Left colon (tissue), 2 donors: ENCODE measurements at regions not wholly inside any gene's neighbourhood (a gene's known extent, or its start where the extent isn't known, plus 50 kb on each side); places are given as distances from the start of the nearest gene placed in this dataset.
A peak's percentile ranks its signal among the peaks of the same experiment; 100 is the strongest.

Source experiments
- ATAC-seq: fragments of 200-7000 bp; cut with Tn5 transposase; one replicate; pipeline ENCODE4 v1.9.1; 2020; ENCODE audit warnings: mild to moderate bottlenecking, moderate library complexity
- DNase-seq, 2 donors: peaks; one replicate each; pipeline ENCODE4 v3.0.0-alpha.2; 2020
- intact Hi-C, 2 donors: fragments of 100-400 bp; cut with DNase I in 1 of 2; cut with micrococcal nuclease in 1 of 2; formaldehyde crosslinking; loops; one replicate each; pipeline versions ENCODE4 v1.11.2 to v1.14.0; 2022; cut with DNase I, micrococcal nuclease
- donor health status: DM: no; HTN: no; CAD: no.
- donor health status: DM: yes; HTN: yes; CAD: no.

DNA sequence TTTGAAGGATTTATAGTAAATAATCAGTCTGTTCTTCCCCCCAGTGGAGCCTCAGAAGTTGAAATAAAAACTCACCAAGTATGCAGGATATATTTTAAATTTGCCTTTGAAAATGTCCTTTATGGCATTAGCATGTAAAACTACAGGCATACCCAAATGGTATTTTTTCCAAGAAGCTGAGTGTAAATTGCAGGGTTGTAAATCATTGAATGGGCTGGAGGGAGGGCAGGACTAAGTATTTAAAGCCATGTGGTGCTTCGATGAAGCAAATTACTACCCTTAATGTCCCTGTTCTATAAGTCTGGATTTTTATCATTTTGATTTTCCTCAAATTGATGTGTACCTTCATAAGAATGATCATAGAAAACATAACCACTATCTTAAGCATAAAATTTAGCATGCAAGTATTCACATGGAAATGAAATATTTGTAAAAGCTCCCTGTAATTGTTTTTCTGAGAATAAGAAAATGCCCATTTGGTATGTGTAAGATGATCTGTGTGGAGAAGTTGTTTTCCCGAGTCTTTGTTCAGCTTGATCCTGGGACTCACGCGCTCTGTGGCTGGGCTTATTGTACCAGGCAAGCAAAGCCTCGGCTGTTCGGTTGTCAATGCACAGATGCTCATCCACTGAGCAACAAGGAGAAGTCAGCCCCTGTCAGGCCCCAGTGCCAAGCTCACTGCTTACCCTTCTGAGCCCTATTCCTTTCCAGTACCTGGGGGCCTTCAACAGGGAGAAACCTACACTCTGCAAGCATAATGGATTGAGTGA is 66.7 kb downstream of the CD164 start:
- intact Hi-C loops, result no loop called here
- no peak for DNase-seq
- ATAC-seq, result no peak

DNA sequence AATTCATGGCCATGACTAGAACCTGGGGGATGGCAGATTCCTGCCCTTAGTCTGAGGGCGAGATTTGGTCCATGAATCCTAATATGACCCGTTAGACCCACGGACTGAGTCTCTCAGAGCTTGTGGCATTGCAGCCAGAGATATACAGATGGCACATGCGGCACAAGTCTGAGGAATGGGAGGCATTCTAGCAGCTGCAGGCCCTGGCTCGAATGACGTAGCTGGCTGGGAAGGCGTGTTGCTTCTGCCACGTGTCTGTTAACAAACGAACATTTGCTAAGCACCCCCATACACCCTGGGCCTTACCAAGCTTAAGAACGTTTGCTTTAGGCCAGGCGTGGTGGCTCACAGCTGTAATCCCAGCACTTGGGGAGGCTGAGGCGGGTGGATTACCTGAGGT is 68.0 kb downstream of the CD164 start:
- ATAC-seq (no peak), DNase-seq (no peak)
- intact Hi-C loops, result no loop called here

GRCh38 chr6:109313139-109313538 is 69.1 kb downstream of the CD164 start:
- intact Hi-C loops, result no loop called here
- DNase-seq (no peak), ATAC-seq (no peak)

DNA sequence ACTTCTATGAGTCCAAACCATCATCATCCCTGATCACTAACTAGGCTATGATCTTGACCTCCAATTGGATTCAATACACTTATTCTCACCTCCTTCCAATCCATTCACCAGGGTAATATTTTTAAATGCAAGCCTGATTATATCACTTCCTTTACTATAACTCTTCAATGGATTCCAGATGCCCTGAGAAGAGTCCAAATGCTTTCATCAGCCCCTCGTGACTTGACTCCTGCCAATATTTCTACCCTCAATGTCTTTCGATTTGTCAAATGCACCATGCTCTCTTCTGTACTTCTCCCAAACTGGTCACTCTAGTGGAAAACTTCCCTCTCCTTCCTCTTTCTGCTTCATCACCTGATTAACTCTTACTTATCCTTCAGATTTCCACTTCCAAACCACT is 70.8 kb downstream of the CD164 start:
- no peak for DNase-seq
- ATAC-seq, result no peak
- intact Hi-C loops, result no loop called here

GRCh38 chr6:109309917-109310316 is 72.3 kb downstream of the CD164 start:
- DNase-seq, result no peak
- ATAC-seq, result no peak
- intact Hi-C loops, result no loop called here

- ATAC-seq (peak; percentile 92), DNase-seq (peak; percentile 53 to 88)
- intact Hi-C loops, result no loop called here
These were observed 74.2 kb downstream of the CD164 start for GRCh38 chr6:109308018-109308492.

- DNase-seq (no peak), ATAC-seq (no peak)
- intact Hi-C loops, result no loop called here
These were observed 75.5 kb downstream of the CD164 start for GRCh38 chr6:109306733-109307132.

- intact Hi-C loops, result no loop called here
- no peak for ATAC-seq
- DNase-seq, result no peak
These were observed 77.2 kb downstream of the CD164 start for GRCh38 chr6:109305028-109305427.

- ATAC-seq (peak; percentile 13), DNase-seq (no peak)
- intact Hi-C loops, result no loop called here
These were observed 77.8 kb downstream of the CD164 start for GRCh38 chr6:109304284-109305015.

- ATAC-seq, result peak; percentile 15
- intact Hi-C loops, result no loop called here
These were observed 78.5 kb downstream of the CD164 start for GRCh38 chr6:109303640-109304283.

GRCh38 chr6:109303164-109303563 is 79.1 kb downstream of the CD164 start:
- intact Hi-C loops, result no loop called here
- DNase-seq (no peak), ATAC-seq (no peak)

More at GRCh38 chr6:109303640-109304283, 78.5 kb downstream of the CD164 start:
- no peak for DNase-seq

- intact Hi-C loops, result no loop called here
- ATAC-seq, result no peak
- no peak for DNase-seq
These were observed 80.1 kb downstream of the CD164 start for GRCh38 chr6:109302176-109302575.

GRCh38 chr6:109301418-109301817 is 80.8 kb downstream of the CD164 start:
- intact Hi-C loops, result no loop called here
- ATAC-seq (no peak), DNase-seq (no peak)

GRCh38 chr6:109300874-109301273 is 81.4 kb downstream of the CD164 start:
- DNase-seq (no peak), ATAC-seq (no peak)
- intact Hi-C loops, result no loop called here

DNA sequence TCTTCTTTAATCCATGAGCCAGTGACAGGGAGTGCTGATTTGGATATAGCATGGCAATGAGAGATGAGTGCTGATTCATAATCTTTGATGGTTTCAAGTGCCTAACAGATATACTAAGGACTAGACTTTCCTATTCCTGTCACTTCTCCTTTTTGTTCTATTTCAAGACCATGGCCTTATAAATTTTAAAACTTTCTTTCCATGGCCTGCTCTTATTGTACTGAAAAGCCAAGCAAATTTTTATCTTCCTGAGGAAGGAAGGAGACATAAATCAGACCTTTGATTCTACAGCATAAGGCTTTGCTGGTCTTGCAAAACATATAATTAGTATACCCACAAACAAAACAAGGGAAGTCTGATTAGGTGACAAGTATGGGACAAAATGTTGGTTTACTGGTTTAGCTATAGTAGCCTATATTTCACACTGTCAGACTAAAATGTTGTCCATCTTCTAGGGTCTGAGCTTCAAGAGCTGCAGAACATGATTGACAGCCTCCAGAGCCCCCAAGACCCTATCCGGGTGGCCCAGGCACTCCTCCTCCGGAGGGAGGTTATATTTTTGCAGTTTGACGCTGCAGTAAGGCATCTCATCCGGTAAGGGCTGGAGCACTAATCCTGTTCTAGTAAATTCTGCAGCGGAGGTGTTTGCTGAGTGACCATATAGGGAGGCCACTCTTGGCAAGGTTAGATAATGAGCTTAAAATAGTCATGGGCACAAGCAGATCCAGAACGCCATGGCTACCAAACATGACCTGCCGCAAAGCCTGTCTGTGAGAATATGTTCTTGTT is 82.3 kb downstream of the CD164 start:
- DNase-seq (no peak), ATAC-seq (no peak)
- intact Hi-C loops, result no loop called here

GRCh38 chr6:109299265-109299607 is 83.0 kb downstream of the CD164 start:
- DNase-seq, result no peak
- intact Hi-C loops, result no loop called here
- ATAC-seq, result no peak

GRCh38 chr6:109298605-109299264 is 83.5 kb downstream of the CD164 start:
- no peak for ATAC-seq
- intact Hi-C loops, result no loop called here
- DNase-seq, result no peak

DNA sequence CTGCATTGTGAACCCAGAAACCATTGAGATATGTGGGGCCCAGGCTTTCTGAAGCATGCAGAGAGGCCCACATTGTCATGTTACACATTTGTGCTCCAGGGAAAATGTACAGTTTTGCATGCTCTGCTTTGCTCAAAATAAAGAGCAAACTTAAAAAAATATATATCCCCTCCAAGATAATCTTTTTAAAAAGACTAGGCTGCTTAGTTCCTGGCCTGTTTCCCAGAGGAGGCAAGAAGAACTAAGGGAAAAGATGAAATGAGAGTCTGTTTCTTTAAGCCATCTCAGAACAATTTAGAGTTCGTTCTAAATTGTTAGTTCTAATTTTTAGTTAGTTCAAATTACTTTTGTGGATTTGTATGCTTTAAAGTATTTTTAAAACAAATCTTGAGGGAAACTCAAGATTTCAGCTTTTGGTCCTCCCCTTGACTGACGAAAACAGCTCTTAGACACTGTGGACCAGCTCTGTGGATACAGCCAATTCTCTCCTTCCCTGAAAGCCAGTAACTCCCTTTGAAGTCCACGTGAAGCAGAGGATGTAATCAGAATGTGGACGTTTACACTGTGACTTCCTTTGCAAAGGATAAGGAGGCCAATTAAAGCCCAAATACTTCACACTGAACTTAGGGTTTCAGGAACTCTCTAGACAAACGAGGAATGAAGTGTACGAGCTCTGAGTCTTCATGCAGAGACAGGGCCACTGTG is 84.7 kb downstream of the CD164 start:
- DNase-seq (no peak), ATAC-seq (no peak)
- intact Hi-C loops, result no loop called here
